PFSK-1 (cell line): ENCODE measurements at regions not wholly inside any gene's neighbourhood (a gene's known extent, or its start where the extent isn't known, plus 50 kb on each side); places are given as distances from the start of the nearest gene placed in this dataset.

Experiments used
- FOXP2 ChIP-seq: optimal IDR thresholded peaks from 2 replicates; pipeline ENCODE3; 2011; ENCODE audit warnings: borderline replicate concordance, control low read depth, inconsistent platforms; ENCODE audit not compliant: insufficient read depth; ENCODE audit errors: extremely low read length, extremely low read depth
- POLR2AphosphoS5 ChIP-seq: IDR thresholded peaks from 2 replicates; pipeline ENCODE4 v1.6.1; 2012; ENCODE audit warnings: low read depth, mild to moderate bottlenecking, control low read depth, low read length, moderate library complexity
- SIN3A ChIP-seq: IDR thresholded peaks from 2 replicates; pipeline ENCODE4 v1.6.1; 2012; ENCODE audit warnings: mild to moderate bottlenecking, low read length, moderate library complexity, borderline replicate concordance; ENCODE audit not compliant: insufficient read depth
- TAF1 ChIP-seq: IDR thresholded peaks from 2 replicates; pipeline ENCODE4 v1.6.1; 2012; ENCODE audit warnings: low read length, control low read depth, borderline replicate concordance; ENCODE audit not compliant: insufficient read depth
- TF ChIP-seq, protein P1 (sequence below), 2 experiments: IDR thresholded peaks; 2 replicates each; pipeline versions ENCODE4 v1.6.1 to v1.8.0; 2011 to 2012; ENCODE audit warnings: low read depth in 2 of 2, low read length in 2 of 2, control low read depth in 1 of 2, inconsistent platforms in 1 of 2, mild to moderate bottlenecking in 1 of 2, moderate library complexity in 1 of 2; ENCODE audit not compliant: insufficient read depth in 1 of 2

DNA sequence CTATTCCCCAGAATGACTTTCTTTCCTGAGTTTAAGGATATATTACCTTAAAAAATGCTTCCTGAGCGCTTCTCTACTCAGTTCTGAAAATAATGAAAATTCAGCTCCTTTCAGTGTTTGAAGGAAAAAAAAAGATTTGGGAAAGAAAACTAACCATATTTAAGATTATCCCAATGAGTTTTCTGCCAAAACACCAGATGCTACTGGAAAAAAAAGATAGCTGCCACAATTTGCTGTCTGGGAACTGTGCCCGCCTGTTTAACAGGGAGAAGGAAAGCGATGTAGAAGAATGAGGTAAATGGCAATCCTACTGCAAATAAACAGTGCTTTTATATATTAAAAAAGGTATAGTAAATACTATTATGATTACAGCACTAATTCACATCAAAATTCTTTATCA is 367.6 kb upstream of the PRICKLE1 start:
- TF ChIP-seq POLR2AphosphoS5 = no peak
- TF ChIP-seq TAF1 = no peak
- TF ChIP-seq SIN3A = no peak
- TF ChIP-seq, protein P1, sequence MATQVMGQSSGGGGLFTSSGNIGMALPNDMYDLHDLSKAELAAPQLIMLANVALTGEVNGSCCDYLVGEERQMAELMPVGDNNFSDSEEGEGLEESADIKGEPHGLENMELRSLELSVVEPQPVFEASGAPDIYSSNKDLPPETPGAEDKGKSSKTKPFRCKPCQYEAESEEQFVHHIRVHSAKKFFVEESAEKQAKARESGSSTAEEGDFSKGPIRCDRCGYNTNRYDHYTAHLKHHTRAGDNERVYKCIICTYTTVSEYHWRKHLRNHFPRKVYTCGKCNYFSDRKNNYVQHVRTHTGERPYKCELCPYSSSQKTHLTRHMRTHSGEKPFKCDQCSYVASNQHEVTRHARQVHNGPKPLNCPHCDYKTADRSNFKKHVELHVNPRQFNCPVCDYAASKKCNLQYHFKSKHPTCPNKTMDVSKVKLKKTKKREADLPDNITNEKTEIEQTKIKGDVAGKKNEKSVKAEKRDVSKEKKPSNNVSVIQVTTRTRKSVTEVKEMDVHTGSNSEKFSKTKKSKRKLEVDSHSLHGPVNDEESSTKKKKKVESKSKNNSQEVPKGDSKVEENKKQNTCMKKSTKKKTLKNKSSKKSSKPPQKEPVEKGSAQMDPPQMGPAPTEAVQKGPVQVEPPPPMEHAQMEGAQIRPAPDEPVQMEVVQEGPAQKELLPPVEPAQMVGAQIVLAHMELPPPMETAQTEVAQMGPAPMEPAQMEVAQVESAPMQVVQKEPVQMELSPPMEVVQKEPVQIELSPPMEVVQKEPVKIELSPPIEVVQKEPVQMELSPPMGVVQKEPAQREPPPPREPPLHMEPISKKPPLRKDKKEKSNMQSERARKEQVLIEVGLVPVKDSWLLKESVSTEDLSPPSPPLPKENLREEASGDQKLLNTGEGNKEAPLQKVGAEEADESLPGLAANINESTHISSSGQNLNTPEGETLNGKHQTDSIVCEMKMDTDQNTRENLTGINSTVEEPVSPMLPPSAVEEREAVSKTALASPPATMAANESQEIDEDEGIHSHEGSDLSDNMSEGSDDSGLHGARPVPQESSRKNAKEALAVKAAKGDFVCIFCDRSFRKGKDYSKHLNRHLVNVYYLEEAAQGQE (IDR thresholded peaks at IDR 0.05; ENCODE audit: insufficient read depth in 1 of 2, low read depth in 2 of 2, low read length in 2 of 2) = no peak
- no peak for TF ChIP-seq FOXP2

GRCh38 chr12:42953021-42953420 is 363.5 kb upstream of the PRICKLE1 start:
- TF ChIP-seq SIN3A (no peak), POLR2AphosphoS5 (no peak), TAF1 (no peak), FOXP2 (no peak)
- TF ChIP-seq, protein P1 (IDR thresholded peaks at IDR 0.05; ENCODE audit: insufficient read depth in 1 of 2, low read depth in 2 of 2, low read length in 2 of 2) = no peak

DNA sequence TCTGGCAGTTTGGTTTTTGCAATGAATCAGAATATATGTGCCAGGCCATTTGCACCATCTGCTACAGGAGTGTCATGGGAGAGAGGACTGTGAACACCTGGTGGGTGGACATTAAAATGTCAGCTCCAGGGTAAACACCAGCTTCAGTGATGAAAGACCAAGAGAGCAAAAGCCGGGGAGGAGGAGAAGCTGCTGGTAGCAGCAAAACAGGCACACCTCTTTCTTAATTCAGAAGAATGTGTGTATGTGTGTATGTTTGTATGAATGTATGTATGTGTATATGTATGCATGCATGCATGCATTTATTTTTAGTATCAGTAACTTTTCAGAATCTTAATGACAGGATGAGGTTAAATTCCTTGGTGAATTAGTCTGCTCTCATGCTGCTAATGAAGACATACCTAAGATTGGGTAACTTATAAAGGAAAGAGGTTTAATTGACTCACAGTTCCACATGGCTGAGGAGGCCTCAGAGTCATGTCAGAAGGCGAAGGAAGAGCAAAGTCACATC is 357.4 kb upstream of the PRICKLE1 start:
- TF ChIP-seq, protein P1 (IDR thresholded peaks at IDR 0.05; ENCODE audit: insufficient read depth in 1 of 2, low read depth in 2 of 2, low read length in 2 of 2) = no peak
- no peak for TF ChIP-seq POLR2AphosphoS5
- no peak for TF ChIP-seq SIN3A
- no peak for TF ChIP-seq FOXP2
- no peak for TF ChIP-seq TAF1

DNA sequence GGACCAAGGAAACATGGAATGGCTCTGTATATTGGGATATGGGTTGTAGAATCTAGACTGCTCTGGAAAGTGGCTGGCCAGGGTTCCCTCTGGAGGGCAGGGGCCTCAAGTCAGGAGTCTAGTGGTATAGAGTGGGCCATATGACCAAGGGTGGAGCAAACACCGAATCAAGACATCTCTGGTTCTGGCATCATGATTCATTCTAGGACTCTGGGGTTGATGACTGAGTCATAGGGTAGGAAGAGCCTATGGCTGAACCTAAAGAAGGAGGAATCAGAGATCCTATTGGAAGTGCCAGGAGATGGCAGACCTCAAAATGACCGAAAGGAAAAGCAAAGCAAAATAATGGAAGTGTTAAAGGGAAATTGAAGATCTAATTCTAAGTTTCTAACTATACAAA is 356.4 kb upstream of the PRICKLE1 start:
- TF ChIP-seq TAF1 = no peak

DNA sequence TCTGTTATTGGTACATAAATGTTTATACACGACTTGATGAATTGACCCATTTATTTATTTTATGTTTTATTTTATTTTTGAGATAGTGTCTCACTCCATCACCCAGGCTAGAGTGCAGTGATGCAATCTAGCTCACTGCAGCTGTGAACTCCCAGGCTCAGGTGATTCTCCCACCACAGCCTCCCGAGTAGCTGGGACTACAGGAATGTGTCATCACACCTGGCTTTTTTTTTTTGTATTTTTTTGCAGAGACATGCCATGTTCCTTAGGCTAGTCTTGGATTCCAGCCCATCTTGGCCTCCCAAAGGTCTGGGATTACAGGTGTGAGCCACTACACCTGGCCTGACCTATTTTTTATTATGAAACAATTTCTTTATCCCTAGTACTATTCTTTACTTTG is 355.0 kb upstream of the PRICKLE1 start:
- TF ChIP-seq TAF1 = no peak
- no peak for TF ChIP-seq POLR2AphosphoS5
- no peak for TF ChIP-seq FOXP2
- TF ChIP-seq, protein P1 (IDR thresholded peaks at IDR 0.05; ENCODE audit: insufficient read depth in 1 of 2, low read depth in 2 of 2, low read length in 2 of 2) = no peak
- no peak for TF ChIP-seq SIN3A
